ENCODE measurements at regions not wholly inside any gene's neighbourhood (a gene's known extent, or its start where the extent isn't known, plus 50 kb on each side); places are given as distances from the start of the nearest gene placed in this dataset.

GRCh38 chr11:96643173-96643572, 253.4 kb downstream of the JRKL start:
- H3K36me3 ChIP-seq (replicated peaks), result no peaks in the 10 kb centered on the region
- no peak for DNase-seq
- TF ChIP-seq CTCF (IDR thresholded peaks at IDR 0.05; ENCODE audit: low read depth, low read length, missing control alignments), result no peak
- no peak overlapping the region for H3K4me3 ChIP-seq (ENCODE audit: low read depth, low read length)
- in situ Hi-C loops (cut with HindIII; ENCODE audit: low pct_ligation_motif_present, low sequenced_read_pairs), result no loop called here
- no peaks in the 10 kb centered on the region for H3K27me3 ChIP-seq (replicated peaks)
- H3K27ac ChIP-seq, result no peak overlapping the region

DNA sequence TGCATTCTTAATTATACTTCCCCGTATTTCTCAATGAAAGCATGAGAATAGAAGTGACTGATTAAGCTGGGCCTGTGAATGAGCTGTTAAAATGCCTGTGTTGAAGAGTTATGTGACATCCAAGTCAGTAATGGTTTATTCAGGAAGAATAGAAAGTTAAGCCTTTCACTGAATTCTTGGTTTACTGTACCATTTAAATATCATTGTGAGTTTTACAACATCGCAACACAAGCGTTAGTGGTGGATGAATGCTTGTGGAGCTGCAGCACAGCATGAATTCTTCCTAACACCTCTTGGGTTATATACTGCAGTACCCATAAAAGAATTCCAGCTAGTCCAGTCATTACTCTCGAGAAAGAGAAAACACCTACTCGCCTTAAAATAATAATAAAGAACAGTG, 257.8 kb downstream of the JRKL start:
- Histone ChIP-seq H3K27me3 (replicated peaks) (no peaks in the 10 kb centered on the region), H3K4me3 (ENCODE audit: low read depth, low read length) (no peak overlapping the region), H3K27ac (no peak overlapping the region), H3K36me3 (replicated peaks) (no peaks in the 10 kb centered on the region)
- in situ Hi-C loops (cut with HindIII; ENCODE audit: low pct_ligation_motif_present, low sequenced_read_pairs), result no loop called here
- TF ChIP-seq CTCF (IDR thresholded peaks at IDR 0.05; ENCODE audit: low read depth, low read length, missing control alignments), result no peak
- DNase-seq, result no peak

- H3K36me3 ChIP-seq (replicated peaks), result no peaks in the 10 kb centered on the region
- no peaks in the 10 kb centered on the region for H3K27me3 ChIP-seq (replicated peaks)
- DNase-seq, result no peak
- H3K4me3 ChIP-seq (ENCODE audit: low read depth, low read length), result no peak overlapping the region
- in situ Hi-C loops (cut with HindIII; ENCODE audit: low pct_ligation_motif_present, low sequenced_read_pairs), result no loop called here
- no peak overlapping the region for H3K27ac ChIP-seq
- no peak for TF ChIP-seq CTCF (IDR thresholded peaks at IDR 0.05; ENCODE audit: low read depth, low read length, missing control alignments)
Observed at GRCh38 chr11:96648991-96649390, 259.2 kb downstream of the JRKL start.

DNA sequence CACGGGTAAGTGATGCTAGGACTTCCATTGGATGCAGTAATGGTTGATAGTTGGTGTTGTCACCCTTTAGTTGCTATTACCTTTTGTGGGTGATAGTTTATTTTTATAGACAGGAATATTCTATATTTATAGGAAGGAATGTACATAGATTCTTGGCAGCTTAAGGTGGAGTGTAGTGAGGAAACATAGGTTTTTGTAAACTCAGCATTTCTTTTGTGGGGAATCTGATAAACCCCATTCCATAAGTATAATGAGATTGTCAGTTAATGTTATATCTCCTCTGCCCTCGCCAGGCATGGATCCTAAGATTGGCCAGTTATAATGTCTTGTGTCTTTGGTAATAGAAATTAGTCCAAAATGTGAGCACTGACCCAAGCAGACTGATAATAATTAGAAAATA, 262.7 kb downstream of the JRKL start:
- no peak for DNase-seq
- no peak for TF ChIP-seq CTCF (IDR thresholded peaks at IDR 0.05; ENCODE audit: low read depth, low read length, missing control alignments)
- Histone ChIP-seq H3K4me3 (ENCODE audit: low read depth, low read length) (no peak overlapping the region), H3K27me3 (replicated peaks) (no peaks in the 10 kb centered on the region), H3K36me3 (replicated peaks) (no peaks in the 10 kb centered on the region), H3K27ac (no peak overlapping the region)
- in situ Hi-C loops (cut with HindIII; ENCODE audit: low pct_ligation_motif_present, low sequenced_read_pairs), result no loop called here

GRCh38 chr11:96655474-96655873, 265.7 kb downstream of the JRKL start:
- in situ Hi-C loops (cut with HindIII; ENCODE audit: low pct_ligation_motif_present, low sequenced_read_pairs), result no loop called here
- Histone ChIP-seq H3K4me3 (ENCODE audit: low read depth, low read length) (no peak overlapping the region), H3K27me3 (replicated peaks) (no peaks in the 10 kb centered on the region), H3K27ac (no peak overlapping the region), H3K36me3 (replicated peaks) (no peaks in the 10 kb centered on the region)
- no peak for DNase-seq
- TF ChIP-seq CTCF (IDR thresholded peaks at IDR 0.05; ENCODE audit: low read depth, low read length, missing control alignments), result no peak

DNA sequence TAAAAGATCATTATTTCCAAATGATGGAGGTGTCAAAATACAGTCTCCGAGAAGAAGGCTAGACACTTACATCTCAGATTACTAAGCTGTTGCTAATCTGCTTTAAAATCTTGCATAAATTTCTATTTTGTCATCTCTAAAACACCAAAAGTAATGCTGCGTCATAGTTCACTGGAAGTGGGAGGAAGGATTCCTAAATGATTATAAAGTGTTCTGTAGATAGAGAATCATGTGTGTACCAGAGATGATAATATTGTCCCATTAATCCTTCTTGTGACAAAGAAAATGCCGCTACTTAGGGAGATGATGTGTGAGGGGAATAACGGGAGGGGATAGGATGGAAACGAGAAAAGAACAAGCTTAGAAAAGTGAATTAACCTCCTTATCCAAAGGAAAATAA, 268.6 kb downstream of the JRKL start:
- H3K36me3 ChIP-seq (replicated peaks), result no peaks in the 10 kb centered on the region
- no peak for TF ChIP-seq CTCF (IDR thresholded peaks at IDR 0.05; ENCODE audit: low read depth, low read length, missing control alignments)
- no peak overlapping the region for H3K4me3 ChIP-seq (ENCODE audit: low read depth, low read length)
- no peak overlapping the region for H3K27ac ChIP-seq
- in situ Hi-C loops (cut with HindIII; ENCODE audit: low pct_ligation_motif_present, low sequenced_read_pairs), result no loop called here
- DNase-seq, result no peak
- H3K27me3 ChIP-seq (replicated peaks), result no peaks in the 10 kb centered on the region

Data from brain microvascular endothelial cell (primary cell).